NCI-H510A (cell line): ENCODE measurements at regions not wholly inside any gene's neighbourhood (a gene's known extent, or its start where the extent isn't known, plus 50 kb on each side); places are given as distances from the start of the nearest gene placed in this dataset.

Source experiments
- DNase-seq: peaks from one replicate; lab custom pipeline; 2025; lab: John Stamatoyannopoulos, UW

GRCh38 chr3:148150141-148150540, 547.6 kb upstream of the AGTR1 start:
- DNase-seq, result no peak

DNA sequence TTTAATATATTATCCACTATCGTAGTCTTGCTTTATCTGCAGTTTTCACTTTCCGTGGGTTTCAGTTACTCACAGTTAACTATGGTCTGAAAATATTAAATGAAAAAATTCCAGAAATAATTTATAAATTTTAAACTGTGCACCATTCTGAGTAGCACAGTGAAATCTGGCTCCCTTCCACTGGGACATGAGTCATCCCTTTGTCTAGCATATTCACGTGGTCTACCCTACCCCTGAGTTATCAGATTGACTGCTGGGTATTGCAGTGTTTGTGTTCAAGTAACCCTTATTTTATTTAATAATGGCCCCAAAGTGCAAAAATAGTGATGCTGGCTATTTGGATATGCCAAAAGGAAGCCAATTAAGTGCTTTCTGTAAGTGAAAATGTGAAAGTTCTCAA, 539.5 kb upstream of the AGTR1 start:
- no peak for DNase-seq

DNA sequence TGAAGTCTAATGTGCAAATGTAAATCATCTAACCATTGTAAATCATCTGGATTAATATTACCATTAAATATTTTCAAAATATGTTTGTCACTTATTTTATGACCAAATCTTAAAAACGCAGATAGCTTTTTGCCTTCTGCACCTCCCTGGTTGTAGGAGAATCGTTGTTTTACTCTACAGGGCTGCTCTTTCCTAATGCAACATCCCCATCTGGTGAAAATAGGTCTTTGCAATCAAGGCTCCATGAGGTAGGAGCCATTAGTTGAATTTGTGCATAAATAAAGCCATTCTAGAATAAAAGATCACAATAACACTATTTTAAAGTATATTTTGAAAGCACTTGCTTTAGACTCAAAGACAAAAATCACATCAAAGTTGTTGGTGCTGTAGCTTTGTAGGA, 535.6 kb upstream of the AGTR1 start:
- DNase-seq, result no peak

DNA sequence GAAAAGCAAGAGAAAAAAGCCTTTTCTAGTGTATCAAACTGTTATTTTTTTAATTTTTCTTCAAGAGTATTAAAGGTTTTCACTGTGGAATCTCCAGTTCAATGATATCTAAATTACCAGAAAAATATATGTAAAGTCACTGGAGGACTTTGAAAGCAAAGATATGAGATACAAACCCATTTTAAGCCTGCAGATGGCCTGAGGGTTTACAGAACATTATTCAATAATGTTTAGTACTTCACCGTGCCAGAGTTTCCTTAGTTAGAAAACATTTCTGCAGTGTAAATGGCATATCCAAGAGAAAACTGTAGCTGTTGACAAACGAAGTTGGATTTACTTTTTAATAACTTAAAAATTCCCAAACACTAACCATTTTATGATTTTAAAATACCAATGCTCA, 529.4 kb upstream of the AGTR1 start:
- DNase-seq, result no peak

DNA sequence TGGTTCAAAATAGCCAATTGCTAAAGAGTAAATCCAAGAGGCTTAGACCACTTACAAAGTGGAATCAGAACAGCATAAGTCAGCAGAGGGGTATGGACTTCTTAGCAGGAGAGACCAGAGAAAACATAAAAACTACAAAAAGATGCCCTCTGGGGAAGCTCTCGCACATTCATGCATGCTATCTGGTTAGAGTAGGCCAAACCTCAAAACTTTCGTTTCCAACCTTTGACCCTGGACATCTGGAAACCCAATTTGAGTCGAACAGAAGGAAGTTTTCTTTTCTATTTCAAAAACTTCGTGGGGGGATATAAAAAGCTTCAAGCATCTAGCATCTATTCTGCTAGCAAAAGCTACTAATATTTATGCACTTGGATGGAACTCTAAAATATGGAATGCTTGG, 523.9 kb upstream of the AGTR1 start:
- DNase-seq, result no peak

GRCh38 chr3:148175214-148175613, 522.5 kb upstream of the AGTR1 start:
- no peak for DNase-seq

- DNase-seq, result peak; percentile 23
These were observed 519.2 kb upstream of the AGTR1 start for GRCh38 chr3:148178503-148178902.

DNA sequence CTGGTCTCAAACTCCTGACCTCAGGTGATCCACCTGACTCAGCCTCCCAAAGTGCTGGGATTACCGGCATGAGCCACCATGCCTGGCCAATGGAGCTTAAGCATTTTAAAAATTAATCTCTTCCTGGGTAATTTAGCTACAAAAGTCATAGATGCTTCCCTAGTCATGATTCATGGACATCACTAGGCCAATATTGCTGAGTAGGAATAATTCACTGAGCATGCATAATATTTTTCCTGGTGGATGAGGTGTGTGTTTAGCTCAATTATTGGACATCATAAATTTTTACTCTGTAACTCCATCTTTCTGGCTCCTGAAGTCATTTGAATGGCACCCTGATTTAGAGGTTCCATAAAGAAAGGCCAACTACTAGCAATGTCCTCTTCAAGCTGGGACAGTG, 512.9 kb upstream of the AGTR1 start:
- no peak for DNase-seq

GRCh38 chr3:148186881-148187280, 510.8 kb upstream of the AGTR1 start:
- no peak for DNase-seq

- DNase-seq, result no peak
These were observed 510.4 kb upstream of the AGTR1 start for GRCh38 chr3:148187296-148187695.

GRCh38 chr3:148190441-148190990, 507.2 kb upstream of the AGTR1 start:
- no peak for DNase-seq

- DNase-seq, result no peak
These were observed 505.7 kb upstream of the AGTR1 start for GRCh38 chr3:148191966-148192365.

- DNase-seq, result no peak
These were observed 500.6 kb upstream of the AGTR1 start for GRCh38 chr3:148197061-148197460.

- no peak for DNase-seq
These were observed 495.3 kb upstream of the AGTR1 start for GRCh38 chr3:148202386-148202785.

- DNase-seq, result no peak
These were observed 494.2 kb upstream of the AGTR1 start for GRCh38 chr3:148203297-148204010.

- DNase-seq, result no peak
These were observed 493.6 kb upstream of the AGTR1 start for GRCh38 chr3:148204131-148204530.

DNA sequence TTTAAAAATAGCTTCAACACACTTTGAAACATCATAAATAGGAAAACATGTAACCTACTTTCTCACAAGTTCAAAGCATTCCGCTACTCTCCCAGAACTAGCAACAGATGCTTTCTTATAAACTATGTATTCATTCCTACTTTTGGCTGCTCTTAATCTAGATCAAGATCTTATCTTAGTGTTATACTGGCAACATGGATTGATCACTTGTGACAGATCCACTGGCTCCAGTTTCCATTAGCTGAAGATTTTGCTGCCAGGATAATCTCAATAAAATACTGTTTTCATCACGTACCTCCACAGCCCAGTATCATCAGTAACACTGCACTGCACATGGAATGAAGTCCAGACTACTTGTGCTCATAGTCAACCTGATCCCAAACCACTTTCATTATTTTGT, 491.7 kb upstream of the AGTR1 start:
- no peak for DNase-seq

- no peak for DNase-seq
These were observed 491.3 kb upstream of the AGTR1 start for GRCh38 chr3:148206446-148206845.

- DNase-seq, result no peak
These were observed 488.7 kb upstream of the AGTR1 start for GRCh38 chr3:148208975-148209374.

- DNase-seq, result no peak
These were observed 486.0 kb upstream of the AGTR1 start for GRCh38 chr3:148211725-148212124.

DNA sequence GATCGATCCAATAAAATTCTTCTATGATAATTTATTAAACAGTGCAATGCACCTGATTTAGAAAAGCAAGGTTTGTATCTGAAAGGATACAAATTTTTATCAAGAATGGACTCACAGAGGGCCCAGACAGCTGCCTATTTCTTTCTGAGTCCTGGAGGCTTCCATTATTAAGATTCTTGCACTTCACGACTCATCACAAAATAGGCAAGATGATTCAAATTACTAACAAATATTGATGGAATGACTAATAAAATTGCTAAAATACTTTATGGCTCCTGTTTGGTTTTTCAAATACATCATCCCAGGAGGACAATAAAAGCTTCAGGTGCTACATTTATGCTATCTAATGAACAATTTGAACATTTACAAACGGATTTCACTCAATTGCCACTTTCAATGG, 483.0 kb upstream of the AGTR1 start:
- no peak for DNase-seq

DNA sequence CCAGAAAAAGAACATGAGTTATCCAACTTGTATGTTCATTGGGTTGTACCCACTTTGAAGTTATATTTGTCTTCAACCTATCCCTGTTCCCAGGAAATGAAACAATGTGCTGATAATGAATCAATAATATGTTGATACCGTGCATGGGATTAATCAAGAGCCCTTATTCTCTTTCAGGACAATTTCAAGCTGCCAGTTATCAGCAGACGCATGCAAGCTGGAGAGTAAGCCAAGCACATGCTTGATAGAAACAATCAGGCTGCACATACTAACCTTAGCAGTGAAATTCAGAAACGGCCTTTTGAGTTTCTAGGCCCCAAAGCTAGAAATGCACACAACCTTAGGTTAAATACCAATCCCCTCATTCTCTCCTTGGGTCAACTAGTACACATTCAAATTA, 480.4 kb upstream of the AGTR1 start:
- DNase-seq, result no peak

- DNase-seq, result no peak
These were observed 479.5 kb upstream of the AGTR1 start for GRCh38 chr3:148218222-148218621.

GRCh38 chr3:148219999-148220398, 477.7 kb upstream of the AGTR1 start:
- DNase-seq, result no peak
